GM12878 (cell line): ENCODE measurements at regions not wholly inside any gene's neighbourhood (a gene's known extent, or its start where the extent isn't known, plus 50 kb on each side); places are given as distances from the start of the nearest gene placed in this dataset.

ENCODE experiments used
- ATAC-seq: fragments of 200-7000 bp; cut with Tn5 transposase; 3 replicates; pipeline ENCODE4 v1.9.1; 2020; ENCODE audit warnings: mild to moderate bottlenecking, moderate library complexity
- BruUV-seq: library from RNA; stranded (reverse); fragments of 400-500 nt; replicated peaks from 2 replicates; lab custom pipeline; 2021; lab: Mats Ljungman, UMichigan
- CTCF ChIA-PET: fragments of 300-600 bp; sonication (Branson Sonifier 250); formaldehyde crosslinking; extraction: SDS; loops from one replicate; lab custom pipeline; 2021; ENCODE audit warnings: inconsistent platforms; lab: Yijun Ruan, JAX
- POLR2A ChIA-PET: fragments of 350-600 bp; formaldehyde crosslinking; extraction: SDS; loops from one replicate; lab custom pipeline; 2021; ENCODE audit warnings: inconsistent platforms; lab: Charles Lee
- RAD21 ChIA-PET: fragments of 300-600 bp; sonication (Branson Sonifier 250); formaldehyde crosslinking; loops from one replicate; lab custom pipeline; 2023; ENCODE audit warnings: antibody characterized with exemption; ENCODE audit not compliant: unreplicated experiment; lab: Charles Lee
- SMC1A ChIA-PET: fragments of 300-600 bp; sonication (Branson Sonifier 250); formaldehyde crosslinking; loops from one replicate; lab custom pipeline; 2023; ENCODE audit not compliant: unreplicated experiment, uncharacterized antibody; lab: Charles Lee
- DNase-seq: peaks from one replicate; pipeline ENCODE4 v3.0.0-alpha.2; 2011; ENCODE audit warnings: low read depth, low spot score
- FAIRE-seq: peaks from 3 replicates; lab custom pipeline; 2011; peaks lifted over from hg19 to GRCh38; lab: Jason Lieb, UNC
- H2AFZ ChIP-seq: 2 replicates; pipeline ENCODE4 v1.6.0; 2011; ENCODE audit warnings: low read depth, low read length, control low read depth; ENCODE audit not compliant: control insufficient read depth
- H3K27ac ChIP-seq: 2 replicates; pipeline ENCODE4 v1.5.1; 2011; ENCODE audit warnings: control low read depth; ENCODE audit not compliant: control insufficient read depth, insufficient read depth
- H3K27me3 ChIP-seq, 2 experiments: replicated peaks in 1 of 2; 2 replicates each; pipeline versions ENCODE4 v1.6.0 to v1.6.1; 2011; ENCODE audit warnings: low read length in 1 of 2; ENCODE audit not compliant: control insufficient read depth in 2 of 2, insufficient read depth in 2 of 2
- H3K36me3 ChIP-seq, 2 experiments: 2 replicates each; pipeline ENCODE4 v1.5.1; 2011; ENCODE audit warnings: low read length in 1 of 2; ENCODE audit not compliant: control insufficient read depth in 2 of 2, insufficient read depth in 2 of 2
- H3K4me1 ChIP-seq: 2 replicates; pipeline ENCODE4 v1.6.1; 2011; ENCODE audit warnings: mild to moderate bottlenecking, low read length, moderate library complexity, mixed read lengths; ENCODE audit not compliant: control insufficient read depth, insufficient read depth
- H3K4me2 ChIP-seq: 2 replicates; pipeline ENCODE4 v1.6.0; 2011; ENCODE audit warnings: control low read depth; ENCODE audit not compliant: control insufficient read depth, insufficient read depth
- H3K4me3 ChIP-seq: fragments of 200-600 bp; sonication (generic); 2 replicates; pipeline ENCODE4 v1.5.1; 2016
- H3K79me2 ChIP-seq: 2 replicates; pipeline ENCODE4 v1.6.0; 2011; ENCODE audit warnings: low read length; ENCODE audit not compliant: control insufficient read depth, insufficient read depth
- H3K9ac ChIP-seq: 2 replicates; pipeline ENCODE4 v1.8.0; 2011; ENCODE audit warnings: low read length, control low read depth, mixed read lengths; ENCODE audit not compliant: control insufficient read depth, insufficient read depth
- H3K9me3 ChIP-seq: replicated peaks from 3 replicates; pipeline ENCODE4 v1.5.1; 2011; ENCODE audit warnings: mild to moderate bottlenecking, low read length; ENCODE audit not compliant: control insufficient read depth, insufficient read depth
- H4K20me1 ChIP-seq: 2 replicates; pipeline ENCODE4 v1.6.0; 2011; ENCODE audit not compliant: control insufficient read depth, insufficient read depth
- ASH2L ChIP-seq: fragments of 300-600, 200-600 bp; sonication (generic); IDR thresholded peaks from 2 replicates; pipeline ENCODE4 v1.6.1; 2017; ENCODE audit warnings: low read depth, mild to moderate bottlenecking, borderline replicate concordance
- CHD4 ChIP-seq: fragments of 200-600 bp; sonication (generic); IDR thresholded peaks from 2 replicates; pipeline ENCODE4 v1.6.1; 2016; ENCODE audit warnings: mild to moderate bottlenecking
- E2F4 ChIP-seq: IDR thresholded peaks from 2 replicates; pipeline ENCODE4 v1.6.1; 2012; ENCODE audit warnings: low read depth, low read length, improper control_type of control experiment
- ELK1 ChIP-seq: IDR thresholded peaks from 2 replicates; pipeline ENCODE4 v1.6.1; 2012; ENCODE audit warnings: low read depth, low read length, improper control_type of control experiment
- POLR2AphosphoS5 ChIP-seq: IDR thresholded peaks from 2 replicates; pipeline ENCODE4 v1.6.1; 2011; ENCODE audit warnings: mild to moderate bottlenecking, low read length, inconsistent platforms
- POU2F2 ChIP-seq: IDR thresholded peaks from 3 replicates; pipeline ENCODE4 v1.6.1; 2011; ENCODE audit warnings: low read depth, mild to moderate bottlenecking, low read length, borderline replicate concordance
- SP1 ChIP-seq: IDR thresholded peaks from one replicate; pipeline ENCODE4 v1.6.1; 2011; ENCODE audit warnings: low read depth, low read length
- STAT3 ChIP-seq: IDR thresholded peaks from 2 replicates; pipeline ENCODE4 v1.6.1; 2011; ENCODE audit warnings: low read depth, low read length, improper control_type of control experiment
- ZBTB4 ChIP-seq: fragments of 450-650 bp; formaldehyde crosslinking; IDR thresholded peaks from 2 replicates; pipeline ENCODE4 v1.4.0; 2022; ENCODE audit warnings: mild to moderate bottlenecking, moderate library complexity
- ZSCAN29 ChIP-seq: fragments of 450-650 bp; IDR thresholded peaks from 2 replicates; pipeline ENCODE4 v1.6.1; 2017; ENCODE audit warnings: mild to moderate bottlenecking, moderate library complexity
- WGBS: methylation state at CpG from one replicate; pipeline ENCODE4 v1.1.6; 2016; ENCODE audit warnings: low lambda C conversion rate; ENCODE audit not compliant: insufficient replicate concordance, insufficient coverage; ENCODE audit errors: missing lambda C conversion rate; 5-methylcytosine and 5-hydroxymethylcytosine counted together
- in situ Hi-C: fragments of 300-500 bp; cut with MboI; formaldehyde crosslinking; loops from 9 replicates; pipeline ENCODE4 v1.14.3; 2018; ENCODE audit warnings: mixed read lengths
- intact Hi-C: fragments of 100-400 bp; cut with micrococcal nuclease; formaldehyde crosslinking; loops from one replicate; pipeline ENCODE4 v1.14.2; 2022; ENCODE audit not compliant: unreplicated experiment

- no peak for ATAC-seq
- 25% methylated on average over 1 of the region's 1 CpG for WGBS
- ChIA-PET CTCF (no interaction called here), POLR2A (no interaction called here), RAD21 (no interaction called here), SMC1A (no interaction called here)
- no peak overlapping the region for H3K9ac ChIP-seq
- H3K36me3 ChIP-seq, result no peaks in the 10 kb centered on the region
- no peak overlapping the region for H2AFZ ChIP-seq
- H4K20me1 ChIP-seq, result no peaks in the 10 kb centered on the region
- in situ Hi-C loops (no loop called here), intact Hi-C loops (no loop called here)
- TF ChIP-seq ZBTB4 (CRISPR knock-in tag), result no peak
- TF ChIP-seq STAT3, result no peak
- TF ChIP-seq POLR2AphosphoS5, result no peak
- TF ChIP-seq E2F4, result no peak
- no peak for TF ChIP-seq CHD4
- no peak for TF ChIP-seq POU2F2
- TF ChIP-seq ZSCAN29, result no peak
- no peak for TF ChIP-seq ELK1
- no peak for TF ChIP-seq SP1
- no peak for TF ChIP-seq ASH2L
- H3K4me1 ChIP-seq, result no peaks in the 10 kb centered on the region
- H3K4me2 ChIP-seq, result no peak overlapping the region
- no peak for DNase-seq
- no TSS peak for BruUV-seq
- no peak overlapping the region for H3K4me3 ChIP-seq
- no peaks in the 10 kb centered on the region for H3K9me3 ChIP-seq
- FAIRE-seq, result no peak
- no peaks in the 10 kb centered on the region for H3K79me2 ChIP-seq
- no peak overlapping the region for H3K27ac ChIP-seq
- H3K27me3 ChIP-seq, result no peaks in the 10 kb centered on the region
Measured at GRCh38 chr10:94101894-94102293, 108.2 kb downstream of the PLCE1 start.
